HG03521 (cell line): ENCODE measurements at regions not wholly inside any gene's neighbourhood (a gene's known extent, or its start where the extent isn't known, plus 50 kb on each side); places are given as distances from the start of the nearest gene placed in this dataset.

Experiments
- ATAC-seq: cut with Tn5 transposase; IDR thresholded peaks from one replicate; pipeline ENCODE4 v1.9.1; 2021; ENCODE audit warnings: mild to moderate bottlenecking, moderate library complexity; ENCODE audit not compliant: unreplicated experiment

- ATAC-seq, result no peak
These were observed 412.0 kb downstream of the HAPSTR1 start for GRCh38 chr16:9503251-9503984.

GRCh38 chr16:9508328-9508936, 417.0 kb downstream of the HAPSTR1 start:
- no peak for ATAC-seq

- ATAC-seq, result no peak
These were observed 418.2 kb downstream of the HAPSTR1 start for GRCh38 chr16:9509663-9510062.

- no peak for ATAC-seq
These were observed 419.9 kb downstream of the HAPSTR1 start for GRCh38 chr16:9511389-9511788.

- ATAC-seq, result no peak
These were observed 425.0 kb downstream of the HAPSTR1 start for GRCh38 chr16:9516444-9516843.

GRCh38 chr16:9518051-9518450, 426.6 kb downstream of the HAPSTR1 start:
- no peak for ATAC-seq

- no peak for ATAC-seq
These were observed 427.1 kb downstream of the HAPSTR1 start for GRCh38 chr16:9518581-9518980.

DNA sequence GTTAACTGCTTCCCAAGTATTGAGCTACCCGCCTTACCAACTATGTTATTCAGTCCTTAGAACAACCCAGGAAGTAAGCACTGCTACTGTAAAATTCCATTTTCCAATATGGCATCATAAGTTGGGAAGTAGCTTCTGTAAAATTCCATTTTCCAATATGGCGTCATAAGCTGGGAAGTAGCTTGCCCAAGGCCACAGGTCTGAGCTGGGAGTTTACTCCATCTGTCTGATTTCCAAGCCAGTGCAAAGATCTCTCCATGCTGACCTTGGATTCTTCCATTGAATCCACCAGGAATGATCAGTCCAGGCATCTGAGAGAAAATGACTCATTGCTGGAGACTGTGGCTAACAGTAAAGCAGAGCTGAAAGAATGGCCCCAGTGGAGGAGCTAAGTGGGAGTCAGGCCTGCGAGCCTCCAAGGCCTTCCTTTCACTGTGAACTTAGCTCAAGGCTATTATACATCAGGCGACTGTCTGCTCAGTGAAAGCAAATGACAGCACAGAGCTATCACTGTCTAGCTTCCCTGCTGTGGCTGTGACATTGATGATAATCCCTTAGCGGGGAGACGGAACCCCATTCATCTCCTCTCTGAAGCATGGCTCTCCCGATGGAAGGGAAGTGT, 430.4 kb downstream of the HAPSTR1 start:
- ATAC-seq, result no peak

DNA sequence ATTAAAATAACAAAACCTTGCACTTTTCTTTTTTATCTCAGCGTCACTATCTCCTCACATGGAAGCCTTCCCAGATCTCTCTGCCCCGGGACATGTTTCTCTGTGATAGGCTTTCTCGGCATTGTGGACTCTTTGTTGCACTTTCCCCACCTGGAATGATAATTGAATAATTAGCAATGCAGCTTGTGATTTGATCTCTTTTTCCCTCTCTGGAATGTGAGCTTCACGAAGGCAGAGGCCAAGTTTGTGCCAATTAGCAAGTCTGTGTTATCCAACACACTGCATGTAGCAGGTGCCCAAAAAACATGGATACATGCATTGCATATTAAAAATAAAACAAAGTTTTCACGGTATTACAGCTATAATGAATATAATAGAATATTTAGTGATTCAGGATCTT, 431.2 kb downstream of the HAPSTR1 start:
- ATAC-seq, result no peak

DNA sequence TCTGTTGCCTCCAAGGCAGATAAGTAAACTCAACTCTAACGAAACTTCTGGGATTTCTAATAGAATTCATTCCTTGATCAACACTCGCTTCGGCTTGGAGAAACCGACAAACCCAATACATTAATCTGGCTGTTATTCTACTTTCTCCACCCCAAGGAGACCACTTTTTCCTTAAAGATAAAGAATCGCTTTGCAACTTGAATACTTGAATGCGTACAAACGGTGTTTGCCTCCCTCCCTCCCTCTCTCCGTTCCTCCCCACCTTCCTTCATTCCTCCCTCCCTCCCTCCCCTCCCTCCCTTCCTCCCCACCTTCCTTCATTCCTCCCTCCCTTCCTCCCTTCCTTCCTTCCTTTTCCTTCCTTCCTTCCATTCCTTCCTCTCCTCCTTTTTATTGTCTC, 432.6 kb downstream of the HAPSTR1 start:
- no peak for ATAC-seq

GRCh38 chr16:9525037-9525436, 433.6 kb downstream of the HAPSTR1 start:
- no peak for ATAC-seq

DNA sequence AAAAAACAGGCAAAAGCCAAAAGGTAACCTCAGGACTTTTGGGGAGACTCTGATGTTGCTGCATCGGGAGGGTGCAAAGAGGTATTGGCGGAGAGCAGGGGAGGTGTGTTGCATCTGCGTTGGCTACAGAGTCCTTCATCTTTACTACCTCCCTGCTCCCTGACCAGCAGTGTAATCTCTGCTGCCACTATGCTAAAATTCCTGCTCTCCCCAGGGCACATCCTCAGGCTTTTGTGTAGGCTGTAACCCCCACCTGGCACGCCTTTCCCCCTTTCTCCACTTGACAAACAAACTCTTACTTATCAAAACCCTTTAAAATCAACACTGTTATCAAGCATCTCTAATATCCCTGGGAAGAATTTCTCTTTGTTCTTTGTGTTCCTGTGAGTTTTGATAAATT, 435.3 kb downstream of the HAPSTR1 start:
- no peak for ATAC-seq

DNA sequence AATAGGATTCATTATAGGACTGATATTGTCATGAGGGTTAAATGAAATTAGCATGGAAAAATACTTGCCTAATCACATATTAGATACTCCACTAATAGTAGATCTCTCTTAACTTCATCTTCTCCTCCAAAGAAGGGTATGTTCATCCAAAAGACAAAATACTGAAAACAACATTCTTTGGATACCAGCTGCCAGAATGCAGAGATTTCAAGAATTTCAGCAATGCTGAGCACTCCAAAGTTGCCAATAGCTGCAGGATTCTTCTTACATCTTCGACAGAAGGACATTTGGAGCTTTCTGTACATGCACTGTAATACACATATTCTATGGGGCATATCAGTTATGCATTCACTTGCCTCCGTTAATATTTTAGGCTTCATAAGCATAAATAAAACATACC, 436.5 kb downstream of the HAPSTR1 start:
- no peak for ATAC-seq

- ATAC-seq, result no peak
These were observed 437.2 kb downstream of the HAPSTR1 start for GRCh38 chr16:9528511-9529079.

DNA sequence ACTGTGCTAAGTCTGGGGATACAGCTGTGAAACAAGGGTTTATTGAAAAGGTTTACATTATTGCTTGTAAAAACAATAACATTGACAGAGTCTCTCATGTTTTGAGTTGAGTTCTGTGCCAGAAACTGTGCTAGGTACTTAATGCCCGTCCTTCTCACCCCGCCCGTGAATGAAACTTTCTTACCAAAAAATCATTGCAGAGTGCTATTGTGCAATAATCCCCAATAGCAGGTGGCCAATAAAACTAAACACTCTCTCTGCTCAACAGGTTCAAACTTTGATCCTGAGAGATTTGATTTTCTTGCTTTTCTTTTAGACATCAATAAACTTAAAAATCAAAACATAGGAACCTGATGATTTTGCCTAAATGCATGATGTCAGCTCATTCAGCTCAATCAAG, 441.6 kb downstream of the HAPSTR1 start:
- no peak for ATAC-seq

DNA sequence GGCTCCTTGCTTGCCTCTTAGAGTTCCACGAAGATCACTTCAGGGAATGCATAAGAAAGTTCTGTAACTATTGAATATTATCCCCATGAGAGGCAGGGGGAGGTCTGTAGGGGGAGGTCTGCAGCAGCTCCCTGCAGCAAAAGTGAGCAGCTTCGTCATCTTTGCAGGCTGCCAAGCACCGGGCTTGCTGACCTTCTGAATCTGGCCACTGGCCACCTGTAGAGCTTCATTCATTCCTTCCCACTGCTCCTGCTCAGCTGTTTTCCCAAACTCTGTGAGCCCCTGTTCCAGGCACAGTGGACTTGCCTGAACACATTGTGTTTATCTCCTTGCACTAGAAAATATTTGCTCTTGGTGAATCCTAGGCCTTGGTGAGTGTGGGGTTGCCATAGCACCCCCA, 443.3 kb downstream of the HAPSTR1 start:
- no peak for ATAC-seq

- ATAC-seq, result no peak
These were observed 445.5 kb downstream of the HAPSTR1 start for GRCh38 chr16:9536905-9537304.

- ATAC-seq, result no peak
These were observed 447.9 kb downstream of the HAPSTR1 start for GRCh38 chr16:9539346-9539745.

DNA sequence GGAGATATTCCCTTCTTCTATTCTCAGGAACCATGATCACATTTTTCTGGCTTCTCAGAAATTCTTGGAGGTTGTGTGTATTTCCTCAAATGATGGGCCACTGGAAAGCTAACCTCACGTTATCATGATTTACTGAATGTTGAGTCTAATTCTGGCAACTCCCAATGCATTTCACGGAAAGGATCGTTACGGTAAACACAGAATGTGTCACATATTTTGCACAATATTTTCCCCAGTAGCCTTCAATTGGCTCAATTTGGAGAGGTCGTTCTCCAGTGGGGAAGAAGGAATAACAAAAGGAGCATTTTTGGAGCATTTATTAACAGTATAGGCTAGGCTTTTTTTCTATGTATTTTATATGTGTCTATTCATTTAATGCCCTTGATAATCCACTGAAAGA, 450.3 kb downstream of the HAPSTR1 start:
- ATAC-seq, result no peak

GRCh38 chr16:9542165-9542755, 450.8 kb downstream of the HAPSTR1 start:
- ATAC-seq, result no peak
